ENCODE measurements at regions not wholly inside any gene's neighbourhood (a gene's known extent, or its start where the extent isn't known, plus 50 kb on each side); places are given as distances from the start of the nearest gene placed in this dataset.
A peak's percentile ranks its signal among the peaks of the same experiment; 100 is the strongest.
"Not testable (repeated sequence)": the region's sequence is repeated elsewhere in the genome, so short reads cannot be mapped to it uniquely, and the experiment has no call there.

GRCh38 chr21:14903172-14903865 is 161.5 kb downstream of the NRIP1 start:
- DNase-seq = no peak

DNA sequence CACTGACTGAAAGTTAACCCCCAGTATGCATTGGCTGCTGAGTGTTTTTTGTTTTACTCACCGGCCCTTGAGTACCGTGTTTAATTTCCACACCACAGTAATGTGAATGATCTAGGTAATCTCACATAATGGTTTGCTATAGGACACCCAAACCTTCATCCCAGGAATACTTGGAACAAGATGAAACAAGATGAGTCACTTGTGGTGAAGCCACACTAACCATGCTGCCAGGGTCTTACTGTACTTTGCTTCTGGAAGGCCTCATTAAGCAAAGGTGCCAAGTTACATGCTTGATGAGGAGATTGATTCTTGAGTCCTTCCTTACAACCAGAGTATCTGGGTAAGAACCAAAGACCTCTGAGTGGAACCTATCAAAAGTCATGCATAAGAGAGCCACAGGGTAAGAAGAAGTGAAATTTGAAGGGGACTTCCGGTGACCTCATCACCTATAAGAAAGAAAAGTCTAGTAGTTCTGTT is 163.3 kb downstream of the NRIP1 start:
- peak; percentile 91 for DNase-seq

DNA sequence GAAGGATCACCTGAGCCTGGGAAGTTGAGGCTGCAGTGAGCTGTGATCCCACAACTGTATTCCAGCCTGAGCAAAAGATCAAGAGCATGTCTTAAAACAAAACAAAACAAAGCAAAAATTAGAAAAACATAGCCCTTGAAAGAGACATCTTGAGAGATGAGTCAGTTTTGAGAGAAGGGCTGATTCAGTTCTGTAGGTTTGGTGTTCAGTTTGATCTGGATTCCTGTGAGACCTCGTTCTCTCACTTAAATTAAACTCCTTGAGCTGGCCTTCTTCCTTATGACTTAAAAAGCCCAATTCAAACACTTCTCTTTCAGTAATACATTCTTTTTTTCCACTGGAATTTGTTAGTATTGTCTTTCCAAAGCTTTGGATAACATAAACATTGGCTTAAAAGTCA is 164.2 kb downstream of the NRIP1 start:
- peak; percentile 56 for DNase-seq

GRCh38 chr21:14900058-14900457 is 164.7 kb downstream of the NRIP1 start:
- DNase-seq = peak; percentile 59

GRCh38 chr21:14895792-14896191 is 169.0 kb downstream of the NRIP1 start:
- DNase-seq = no peak

- DNase-seq = no peak
Observed at GRCh38 chr21:14890141-14890540, 174.7 kb downstream of the NRIP1 start.

DNA sequence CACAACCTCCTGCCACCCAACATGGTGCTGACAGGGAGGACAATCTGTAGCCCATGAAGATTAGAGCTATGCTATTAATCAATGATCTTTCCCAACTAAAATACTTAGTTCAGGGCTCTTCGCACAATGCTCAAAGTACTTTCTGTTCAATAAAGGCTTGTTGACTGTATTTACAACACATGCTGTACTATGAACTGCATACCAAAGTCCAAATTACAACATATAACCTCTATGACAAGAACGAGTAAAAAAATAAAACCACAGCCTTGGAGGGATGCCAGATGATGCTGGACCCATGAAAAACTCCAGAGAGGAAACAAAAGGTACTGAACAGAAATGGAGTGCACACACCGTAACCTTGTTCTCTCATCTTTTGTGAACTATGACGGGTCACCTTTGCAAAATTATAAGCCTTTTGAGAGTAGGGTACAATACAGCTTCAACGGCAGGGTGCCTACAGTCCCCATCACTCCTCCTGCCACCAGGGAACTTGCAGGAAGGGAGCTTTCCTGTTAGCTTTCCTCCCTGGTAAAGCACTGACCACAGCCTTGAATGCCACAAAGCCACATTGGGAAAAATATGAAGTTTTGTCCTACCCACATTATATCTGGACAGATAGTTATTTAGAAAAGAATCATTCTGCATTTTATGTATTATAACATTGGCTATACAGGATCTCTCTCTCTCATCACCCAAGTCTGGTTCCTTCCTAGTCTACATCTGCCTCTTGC is 175.6 kb downstream of the NRIP1 start:
- peak; percentile 83 for DNase-seq

DNA sequence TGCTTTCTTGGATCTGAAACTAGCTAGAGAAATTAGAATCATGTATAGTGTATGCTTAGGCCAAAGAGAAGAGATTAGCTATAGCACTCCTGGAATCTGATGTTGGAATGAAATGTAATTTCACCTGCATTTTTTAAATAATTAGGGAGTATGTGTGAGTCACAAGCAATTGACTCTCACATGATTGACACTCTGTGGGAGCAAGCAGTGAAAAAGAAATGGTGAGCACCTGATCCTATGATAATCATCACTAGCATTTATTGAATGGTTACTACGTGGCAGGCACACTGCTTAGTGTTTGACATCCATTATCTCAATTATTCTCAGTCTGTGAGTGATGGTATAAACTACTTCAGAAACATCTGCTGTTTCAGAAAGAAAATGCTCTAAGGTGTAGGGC is 176.6 kb downstream of the NRIP1 start:
- no peak for DNase-seq

GRCh38 chr21:14886001-14886400 is 178.8 kb downstream of the NRIP1 start:
- DNase-seq = no peak

GRCh38 chr21:14883351-14883750 is 181.4 kb downstream of the NRIP1 start:
- DNase-seq = no peak

- DNase-seq = not testable (repeated sequence)
Observed at GRCh38 chr21:14882545-14882944, 182.3 kb downstream of the NRIP1 start.

GRCh38 chr21:14881863-14882499 is 182.8 kb downstream of the NRIP1 start:
- DNase-seq = no peak

GRCh38 chr21:14880922-14881321 is 183.9 kb downstream of the NRIP1 start:
- peak; percentile 94 for DNase-seq

DNA sequence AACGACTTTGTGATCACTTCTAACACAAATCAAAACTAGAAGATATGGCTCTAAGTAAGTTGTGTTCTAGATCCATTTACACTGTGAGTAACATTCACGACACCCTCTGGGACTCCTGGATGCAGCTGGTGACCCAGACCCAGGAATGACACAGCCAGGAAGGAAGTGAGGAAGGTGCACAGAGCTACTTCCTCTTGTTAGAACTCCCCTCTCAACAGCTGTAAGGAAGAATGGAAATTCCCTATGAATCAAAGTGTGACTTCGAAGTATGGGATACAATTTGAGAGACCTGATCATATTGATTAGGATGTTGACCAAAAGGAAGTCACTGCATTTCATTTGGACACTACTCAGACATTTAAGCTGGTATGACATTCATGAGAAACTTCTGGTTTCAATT is 185.3 kb downstream of the NRIP1 start:
- no peak for DNase-seq

DNA sequence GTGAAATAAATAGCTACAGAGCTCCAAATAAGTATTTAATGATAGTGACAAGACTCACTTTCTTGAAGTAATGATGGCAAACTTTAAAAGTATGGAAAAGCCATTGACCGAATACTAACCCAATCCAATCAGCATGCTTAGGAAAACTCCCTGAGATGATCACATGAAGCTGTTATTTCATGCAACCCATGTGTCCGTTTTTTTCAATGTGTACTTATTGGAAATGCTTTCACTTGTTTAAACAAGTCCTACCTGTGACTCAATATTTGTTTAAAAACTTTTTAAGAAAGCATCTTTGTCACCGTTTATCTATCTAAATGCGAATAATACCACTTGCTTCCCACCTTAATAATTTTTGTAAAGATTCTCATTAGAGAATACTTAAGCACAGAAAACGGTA is 185.8 kb downstream of the NRIP1 start:
- DNase-seq = no peak

- DNase-seq = peak; percentile 57
Observed at GRCh38 chr21:14877581-14878228, 187.1 kb downstream of the NRIP1 start.

DNA sequence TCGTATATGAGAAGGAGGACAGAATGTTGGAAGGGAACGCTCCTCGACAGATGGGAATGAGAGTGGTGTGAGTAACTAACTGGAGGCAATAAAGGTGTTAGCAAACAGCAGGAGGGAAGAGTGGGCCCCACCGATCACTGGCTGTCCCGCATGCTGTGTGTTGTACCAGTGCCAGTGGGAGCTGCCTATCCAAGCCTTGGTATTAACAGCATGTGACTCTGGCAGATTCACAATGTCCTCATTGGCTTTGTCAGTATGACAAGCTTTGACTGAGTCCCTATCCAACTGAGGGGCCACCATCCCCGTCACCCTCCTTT is 188.3 kb downstream of the NRIP1 start:
- DNase-seq = no peak

DNA sequence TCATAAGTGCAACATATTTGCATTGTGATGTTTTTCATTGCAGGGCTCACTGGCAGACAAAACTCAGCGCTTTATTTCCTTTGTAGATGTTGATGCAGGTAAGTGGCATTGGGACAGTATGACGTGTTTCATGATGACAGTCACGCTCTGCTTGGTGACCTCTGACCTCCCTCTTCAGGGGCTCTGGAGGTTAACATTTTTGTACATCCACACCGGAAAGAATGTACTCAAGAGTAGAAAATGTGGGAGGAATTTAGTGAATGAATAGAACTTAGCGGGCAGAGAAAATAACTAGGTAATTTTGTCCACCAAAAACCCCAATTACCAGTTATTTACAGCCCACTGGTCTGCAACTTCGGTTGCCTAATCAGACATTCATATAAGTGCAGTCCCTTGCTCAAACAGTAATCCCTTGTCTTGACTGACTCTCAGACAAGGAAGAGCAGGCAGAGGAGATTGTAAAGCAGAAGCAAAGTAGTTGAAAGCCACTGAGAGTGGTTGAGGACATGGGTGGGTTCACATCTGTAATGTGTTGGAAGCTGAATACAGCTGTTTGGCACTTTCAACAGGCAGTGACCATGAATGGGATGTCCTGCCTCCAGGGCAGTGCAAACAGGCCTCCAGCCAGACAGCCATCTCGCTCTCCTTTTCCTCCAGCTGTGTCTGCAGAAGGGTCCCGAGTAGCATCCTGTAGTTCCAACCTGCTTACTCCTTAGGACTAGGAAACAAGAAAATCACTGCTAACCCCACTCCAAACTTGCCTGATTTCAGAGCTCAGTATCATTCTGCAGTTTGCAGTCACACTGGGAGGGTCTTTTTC is 188.9 kb downstream of the NRIP1 start:
- peak; percentile 12 for DNase-seq

- no peak for DNase-seq
Observed at GRCh38 chr21:14875186-14875585, 189.6 kb downstream of the NRIP1 start.

DNA sequence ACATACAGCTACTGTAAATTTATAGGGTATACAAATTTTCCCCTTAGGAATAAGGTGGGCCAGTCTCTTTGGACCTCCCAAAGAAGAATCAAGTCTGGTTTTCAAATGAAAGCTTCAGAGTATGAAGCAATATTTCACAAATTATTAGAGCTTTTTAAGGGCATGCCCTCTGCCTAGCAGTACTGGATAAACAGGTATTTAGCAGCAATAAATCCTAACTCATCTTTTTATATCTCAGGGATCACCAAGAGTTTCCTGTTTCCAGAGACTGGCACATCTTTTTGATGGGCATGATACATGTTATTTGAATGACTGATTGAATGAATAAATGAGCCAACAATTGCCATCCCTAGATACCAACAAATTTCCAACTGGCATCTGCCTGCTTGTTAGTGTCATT is 190.4 kb downstream of the NRIP1 start:
- no peak for DNase-seq

DNA sequence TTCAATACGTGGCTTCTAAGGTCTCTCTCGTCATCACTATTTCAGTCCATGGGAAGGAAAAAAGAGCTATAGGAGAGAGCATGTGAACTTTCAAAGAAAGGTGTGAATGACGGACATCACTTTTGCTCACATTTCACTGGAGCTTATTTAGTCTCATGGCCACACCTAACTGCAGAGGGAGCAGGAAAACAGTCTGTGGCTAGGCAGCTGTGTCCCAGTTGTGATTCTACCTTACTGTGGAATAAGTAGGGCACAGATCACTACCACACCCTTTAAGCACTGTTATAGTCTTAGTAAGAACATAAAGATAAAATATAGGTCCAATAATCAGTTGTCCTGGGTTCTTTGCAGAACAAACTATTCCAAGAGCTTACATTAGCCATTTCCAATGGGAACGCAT is 192.9 kb downstream of the NRIP1 start:
- no peak for DNase-seq

GRCh38 chr21:14870853-14871149 is 194.0 kb downstream of the NRIP1 start:
- DNase-seq = no peak
